ENCODE measurements at regions not wholly inside any gene's neighbourhood (a gene's known extent, or its start where the extent isn't known, plus 50 kb on each side); places are given as distances from the start of the nearest gene placed in this dataset.
"Not testable (repeated sequence)": the region's sequence is repeated elsewhere in the genome, so short reads cannot be mapped to it uniquely, and the experiment has no call there.

- no peak overlapping the region for H3K4me2 ChIP-seq
- H3K9me3 Mint-ChIP-seq = peaks cover 5% of the 10 kb centered on the region
- no peaks in the 10 kb centered on the region for H3K36me3 ChIP-seq
- H3K27ac ChIP-seq = no peak overlapping the region
- TF ChIP-seq EZH2 (IDR thresholded peaks at IDR 0.05) = no peak
- TF ChIP-seq CTCF (IDR thresholded peaks at IDR 0.05) = no peak
- TF ChIP-seq EZH2phosphoT487 (IDR thresholded peaks at IDR 0.05) = no peak
- H3K4me1 ChIP-seq = peaks cover 23% of the 10 kb centered on the region
- H3K27me3 Mint-ChIP-seq (ENCODE audit: insufficient read depth, low read depth) = no peaks in the 10 kb centered on the region
- H3K79me2 ChIP-seq (ENCODE audit: low read depth) = no peaks in the 10 kb centered on the region
- no peak for DNase-seq (ENCODE audit: low spot score)
- H3K4me1 Mint-ChIP-seq = peaks cover 19% of the 10 kb centered on the region
- no peak overlapping the region for H3K4me3 ChIP-seq
- no peaks in the 10 kb centered on the region for H3F3A ChIP-seq (ENCODE audit: low read depth)
- no peak overlapping the region for H3K4me3 Mint-ChIP-seq
- H3K9ac ChIP-seq = no peak overlapping the region
- no peaks in the 10 kb centered on the region for H3K36me3 Mint-ChIP-seq
- H3K27me3 ChIP-seq = no peaks in the 10 kb centered on the region
- no peaks in the 10 kb centered on the region for H4K20me1 ChIP-seq (ENCODE audit: low read depth)
- no peaks in the 10 kb centered on the region for H3K9me3 ChIP-seq (ENCODE audit: low read depth)
- no peak overlapping the region for H3K27ac Mint-ChIP-seq
- no peak overlapping the region for H2AFZ ChIP-seq (replicated peaks)
Measured at GRCh38 chr5:53784596-53784995, 224.2 kb downstream of the NDUFS4 start.

- H3K9me3 Mint-ChIP-seq = peaks cover 5% of the 10 kb centered on the region
- peaks cover 16% of the 10 kb centered on the region for H3K4me1 Mint-ChIP-seq
- H3K27me3 Mint-ChIP-seq (ENCODE audit: insufficient read depth, low read depth) = no peaks in the 10 kb centered on the region
- H3F3A ChIP-seq (ENCODE audit: low read depth) = no peaks in the 10 kb centered on the region
- no peak overlapping the region for H3K4me3 ChIP-seq
- H3K4me2 ChIP-seq = no peak overlapping the region
- H3K27me3 ChIP-seq = no peaks in the 10 kb centered on the region
- H3K27ac Mint-ChIP-seq = no peak overlapping the region
- H3K36me3 ChIP-seq = no peaks in the 10 kb centered on the region
- TF ChIP-seq CTCF (IDR thresholded peaks at IDR 0.05) (no peak), EZH2 (IDR thresholded peaks at IDR 0.05) (no peak), EZH2phosphoT487 (IDR thresholded peaks at IDR 0.05) (no peak)
- no peaks in the 10 kb centered on the region for H4K20me1 ChIP-seq (ENCODE audit: low read depth)
- no peaks in the 10 kb centered on the region for H3K9me3 ChIP-seq (ENCODE audit: low read depth)
- H3K79me2 ChIP-seq (ENCODE audit: low read depth) = no peaks in the 10 kb centered on the region
- H3K4me3 Mint-ChIP-seq = no peak overlapping the region
- no peak overlapping the region for H3K9ac ChIP-seq
- H2AFZ ChIP-seq (replicated peaks) = no peak overlapping the region
- no peak for DNase-seq (ENCODE audit: low spot score)
- H3K4me1 ChIP-seq = peaks cover 23% of the 10 kb centered on the region
- no peak overlapping the region for H3K27ac ChIP-seq
- H3K36me3 Mint-ChIP-seq = no peaks in the 10 kb centered on the region
Measured at GRCh38 chr5:53785924-53786323, 225.5 kb downstream of the NDUFS4 start.

GRCh38 chr5:53790026-53790425, 229.6 kb downstream of the NDUFS4 start:
- no peaks in the 10 kb centered on the region for H3F3A ChIP-seq (ENCODE audit: low read depth)
- Mint-ChIP-seq H3K27me3 (ENCODE audit: insufficient read depth, low read depth) (no peaks in the 10 kb centered on the region), H3K27ac (no peak overlapping the region), H3K36me3 (no peaks in the 10 kb centered on the region), H3K4me3 (no peak overlapping the region), H3K9me3 (peaks cover 5% of the 10 kb centered on the region), H3K4me1 (no peaks in the 10 kb centered on the region)
- H3K27me3 ChIP-seq = no peaks in the 10 kb centered on the region
- TF ChIP-seq EZH2 (IDR thresholded peaks at IDR 0.05) (no peak), CTCF (IDR thresholded peaks at IDR 0.05) (no peak)
- no peak overlapping the region for H3K9ac ChIP-seq
- no peak overlapping the region for H3K27ac ChIP-seq
- H2AFZ ChIP-seq (replicated peaks) = no peak overlapping the region
- no peaks in the 10 kb centered on the region for H4K20me1 ChIP-seq (ENCODE audit: low read depth)
- H3K4me2 ChIP-seq = no peak overlapping the region
- DNase-seq (ENCODE audit: low spot score) = no peak
- H3K4me3 ChIP-seq = no peak overlapping the region
- H3K36me3 ChIP-seq = no peaks in the 10 kb centered on the region
- H3K9me3 ChIP-seq (ENCODE audit: low read depth) = no peaks in the 10 kb centered on the region
- H3K4me1 ChIP-seq = no peaks in the 10 kb centered on the region
- no peaks in the 10 kb centered on the region for H3K79me2 ChIP-seq (ENCODE audit: low read depth)

GRCh38 chr5:53792338-53792737, 231.9 kb downstream of the NDUFS4 start:
- no peaks in the 10 kb centered on the region for H3K27me3 ChIP-seq
- no peaks in the 10 kb centered on the region for H3K9me3 ChIP-seq (ENCODE audit: low read depth)
- no peak overlapping the region for H3K27ac ChIP-seq
- Mint-ChIP-seq H3K27ac (no peak overlapping the region), H3K27me3 (ENCODE audit: insufficient read depth, low read depth) (no peaks in the 10 kb centered on the region), H3K36me3 (no peaks in the 10 kb centered on the region), H3K9me3 (peaks cover 5% of the 10 kb centered on the region), H3K4me1 (no peaks in the 10 kb centered on the region), H3K4me3 (no peak overlapping the region)
- no peaks in the 10 kb centered on the region for H3K79me2 ChIP-seq (ENCODE audit: low read depth)
- TF ChIP-seq EZH2 (IDR thresholded peaks at IDR 0.05) = no peak
- TF ChIP-seq CTCF (IDR thresholded peaks at IDR 0.05) = no peak
- no peak for TF ChIP-seq EZH2phosphoT487 (IDR thresholded peaks at IDR 0.05)
- H2AFZ ChIP-seq (replicated peaks) = no peak overlapping the region
- no peaks in the 10 kb centered on the region for H3F3A ChIP-seq (ENCODE audit: low read depth)
- no peaks in the 10 kb centered on the region for H3K36me3 ChIP-seq
- no peaks in the 10 kb centered on the region for H3K4me1 ChIP-seq
- no peak overlapping the region for H3K4me3 ChIP-seq
- no peak overlapping the region for H3K9ac ChIP-seq
- DNase-seq (ENCODE audit: low spot score) = no peak
- no peak overlapping the region for H3K4me2 ChIP-seq
- no peaks in the 10 kb centered on the region for H4K20me1 ChIP-seq (ENCODE audit: low read depth)

- not testable (repeated sequence) for H3K27me3 Mint-ChIP-seq (ENCODE audit: insufficient read depth, low read depth); H3K9ac ChIP-seq; H4K20me1 ChIP-seq (ENCODE audit: low read depth); H3K4me3 ChIP-seq; H3K4me2 ChIP-seq; H3K27ac Mint-ChIP-seq; H3K4me1 Mint-ChIP-seq; DNase-seq (ENCODE audit: low spot score); H3K36me3 Mint-ChIP-seq; H3K27me3 ChIP-seq; H2AFZ ChIP-seq (replicated peaks); H3F3A ChIP-seq (ENCODE audit: low read depth); H3K4me1 ChIP-seq; H3K79me2 ChIP-seq (ENCODE audit: low read depth); H3K36me3 ChIP-seq; H3K4me3 Mint-ChIP-seq; H3K27ac ChIP-seq; H3K9me3 ChIP-seq (ENCODE audit: low read depth)
- H3K9me3 Mint-ChIP-seq = peaks cover 37% of the 10 kb centered on the region
Measured at GRCh38 chr5:53799644-53800043, 239.2 kb downstream of the NDUFS4 start.
